Hematopoietic multipotent progenitor cell (in vitro differentiated cells): ENCODE measurements at regions not wholly inside any gene's neighbourhood (a gene's known extent, or its start where the extent isn't known, plus 50 kb on each side); places are given as distances from the start of the nearest gene placed in this dataset. TPM values are rescaled to one million over a fixed set of nuclear protein-coding genes. Genes with fewer than 3 reads are reported as not detected.

Experiments used
- DNase-seq, 3 donors: peaks; one replicate each; pipeline ENCODE4 v3.0.0-alpha.2; 2011 to 2015; ENCODE audit warnings: low read depth in 2 of 3, low spot score in 2 of 3
- small RNA-seq: library from RNA; depleted of rRNA; stranded (forward); fragments of <200 nt; gene quantifications from one replicate; pipeline ENCODE3, GENCODE V24; 2012

GRCh38 chr4:127560755-127561154, 72.0 kb upstream of the INTU start:
- DNase-seq: no peak

- no peak for DNase-seq
Observed at GRCh38 chr4:127574643-127575042, 58.1 kb upstream of the INTU start.

- no peak for DNase-seq
Observed at GRCh38 chr4:127575888-127576287, 56.9 kb upstream of the INTU start.

- DNase-seq: no peak
Observed at GRCh38 chr4:127578491-127578890, 54.3 kb upstream of the INTU start.

GRCh38 chr4:127578967-127579366, 53.8 kb upstream of the INTU start:
- DNase-seq: no peak

GRCh38 chr4:127579821-127580220, 52.9 kb upstream of the INTU start:
- no peak for DNase-seq

- no peak for DNase-seq
Observed at GRCh38 chr4:127580300-127580699, 52.5 kb upstream of the INTU start.

- no peak for DNase-seq
Observed at GRCh38 chr4:127580891-127581290, 51.9 kb upstream of the INTU start.

Small RNA genes lying in the stretch of these regions (small RNA-seq; reads per million reads assigned to genes)
- not detected for gene RF00019
